Esophagus muscularis mucosa (tissue), 4 donors: ENCODE measurements at regions not wholly inside any gene's neighbourhood (a gene's known extent, or its start where the extent isn't known, plus 50 kb on each side); places are given as distances from the start of the nearest gene placed in this dataset.

Experiments used
- DNase-seq: peaks from one replicate; pipeline ENCODE4 v3.0.0-alpha.2; 2017; ENCODE audit errors: extremely low spot score
- H3K27ac ChIP-seq, 4 donors: fragments of 200-600 bp; sonication (generic); replicated peaks in 1 of 4; 1 replicate in 3 of 4; 2 replicates in 1 of 4; pipeline ENCODE4 v1.5.1; 2016 to 2019; ENCODE audit warnings: mild to moderate bottlenecking in 1 of 4
- H3K27me3 ChIP-seq, 4 donors: fragments of 200-600 bp; sonication (generic); one replicate each; pipeline versions ENCODE4 v1.5.1 to v1.6.0; 2016 to 2019
- H3K36me3 ChIP-seq, 4 donors: fragments of 200-600 bp; sonication (generic); one replicate each; pipeline ENCODE4 v1.5.1; 2016 to 2019
- H3K4me1 ChIP-seq, 4 donors: fragments of 200-600 bp; sonication (generic); one replicate each; pipeline ENCODE4 v1.5.1; 2016 to 2019
- H3K4me3 ChIP-seq, 4 donors: fragments of 200-600 bp; sonication (generic); 1 replicate in 2 of 4; 2 replicates in 2 of 4; pipeline ENCODE4 v1.5.1; 2016 to 2019; ENCODE audit warnings: mild to moderate bottlenecking in 4 of 4, moderate library complexity in 1 of 4
- H3K9me3 ChIP-seq, 4 donors: fragments of 200-600 bp; sonication (generic); 1 replicate in 3 of 4; 2 replicates in 1 of 4; pipeline ENCODE4 v1.5.1; 2016 to 2019
- CTCF ChIP-seq, 3 experiments: fragments of 200-600 bp in 2 of 3; fragments of 450-650 bp in 1 of 3; sonication (generic) in 2 of 3; IDR thresholded peaks; one replicate each; pipeline ENCODE4 v1.5.1; 2017 to 2019; ENCODE audit warnings: antibody characterized with exemption in 3 of 3, mild to moderate bottlenecking in 2 of 3, moderate library complexity in 1 of 3
- EP300 ChIP-seq: sonication (generic); formaldehyde crosslinking; IDR thresholded peaks from one replicate; pipeline ENCODE4 v1.6.1; 2017; ENCODE audit warnings: antibody characterized with exemption
- POLR2A ChIP-seq: fragments of 450-650 bp; IDR thresholded peaks from one replicate; pipeline ENCODE4 v1.6.1; 2017; ENCODE audit warnings: antibody characterized with exemption, moderate library complexity, mild to moderate bottlenecking, low read depth
- POLR2AphosphoS5 ChIP-seq, 2 donors: sonication (generic); formaldehyde crosslinking; IDR thresholded peaks; one replicate each; pipeline ENCODE4 v1.6.1; 2017; ENCODE audit warnings: antibody characterized with exemption in 2 of 2
- WGBS: methylation state at CpG from one replicate; pipeline ENCODE4 v1.1.5; 2018; 5-methylcytosine and 5-hydroxymethylcytosine counted together
- intact Hi-C: fragments of 100-400 bp; cut with DNase I; formaldehyde crosslinking; loops from one replicate; pipeline ENCODE4 v1.15.1; 2023

DNA sequence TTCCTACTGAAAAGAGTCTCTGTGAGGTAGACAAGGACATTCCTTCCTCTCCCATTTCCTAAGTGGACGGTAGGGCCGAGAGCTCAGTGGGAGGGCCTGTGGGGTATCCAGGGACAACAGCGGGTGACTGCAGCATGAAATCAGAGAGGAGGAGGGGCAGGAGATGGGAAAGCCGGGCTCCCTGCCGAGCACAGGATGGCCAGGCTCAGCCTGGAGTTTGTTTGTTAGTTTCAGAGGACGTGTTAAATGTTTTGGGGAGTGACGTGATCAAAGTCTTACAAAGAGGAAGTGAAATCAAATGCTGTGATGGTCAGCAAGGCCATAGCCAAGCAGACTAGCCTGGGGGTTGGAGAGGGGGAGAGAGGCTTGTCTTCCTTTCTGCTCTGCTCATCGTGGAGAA is 152.7 kb downstream of the ADAMTS15 start:
- 25% methylated on average over 8 of the region's 8 CpGs for WGBS
- peak; percentile 95 for DNase-seq
- Histone ChIP-seq H3K4me3 (no peak overlapping the region), H3K36me3 (no peaks in the 10 kb centered on the region), H3K27ac (peak overlapping the region; percentile 24 to 73 (median 68)), H3K9me3 (no peaks in the 10 kb centered on the region), H3K4me1 (peaks cover 34 to 51% (median 42%) of the 10 kb centered on the region in 4 donors), H3K27me3 (no peaks in the 10 kb centered on the region)
- TF ChIP-seq EP300: no peak
- peak; percentile 55 to 71 for TF ChIP-seq POLR2AphosphoS5 (IDR thresholded peaks at IDR 0.05)
- intact Hi-C loops: no loop called here

- H3K4me1 ChIP-seq: peaks cover 38 to 56% (median 47%) of the 10 kb centered on the region in 4 donors
- DNase-seq: no peak
- no peaks in the 10 kb centered on the region for H3K27me3 ChIP-seq
- H3K36me3 ChIP-seq: no peaks in the 10 kb centered on the region
- H3K4me3 ChIP-seq: no peak overlapping the region
- peak overlapping the region; percentile 24 to 73 (median 68) for H3K27ac ChIP-seq
- H3K9me3 ChIP-seq: no peaks in the 10 kb centered on the region
- TF ChIP-seq POLR2AphosphoS5 (IDR thresholded peaks at IDR 0.05) (no peak), CTCF (IDR thresholded peaks at IDR 0.05) (no peak), POLR2A (no peak), EP300 (no peak)
- 79% methylated on average over 11 of the region's 16 CpGs for WGBS
- intact Hi-C loops: no loop called here
These were observed 153.5 kb downstream of the ADAMTS15 start for GRCh38 chr11:130601764-130602460.

DNA sequence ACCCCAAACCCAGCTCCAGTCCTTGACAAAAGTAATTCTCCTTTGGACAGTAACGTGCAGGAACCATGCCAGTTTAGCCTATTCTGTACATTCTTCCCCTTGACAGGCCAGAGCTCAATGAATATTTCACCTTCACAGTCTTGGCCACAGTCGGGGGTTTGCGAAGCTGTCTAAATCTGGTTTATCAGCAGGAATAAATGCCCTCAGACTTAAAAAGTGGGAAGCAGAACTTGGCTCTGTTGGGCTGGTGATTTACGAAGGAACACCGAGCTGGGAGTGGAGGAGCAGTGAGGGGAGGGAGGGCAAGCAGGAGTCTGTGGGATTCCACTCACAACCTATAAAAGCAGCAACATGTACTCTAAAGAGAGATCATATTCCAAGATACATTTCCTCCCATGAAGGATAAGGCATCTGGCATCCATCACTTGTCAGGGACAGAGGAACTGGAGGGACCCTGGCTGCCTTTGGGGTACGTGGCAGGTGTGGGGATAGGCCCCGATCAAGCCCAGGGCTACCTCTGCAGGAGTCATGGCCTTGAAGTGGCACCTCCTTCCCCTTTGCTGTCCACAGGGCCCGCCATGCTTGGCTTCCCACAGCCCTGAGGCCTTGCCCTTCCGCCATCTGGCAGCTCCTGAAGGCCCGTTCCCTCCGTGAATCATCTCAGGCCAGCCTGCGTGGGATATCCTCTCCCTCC is 154.3 kb downstream of the ADAMTS15 start:
- no peak overlapping the region for H3K4me3 ChIP-seq
- H3K9me3 ChIP-seq: no peaks in the 10 kb centered on the region
- no peak for DNase-seq
- intact Hi-C loops: no loop called here
- peak overlapping the region; percentile 24 to 73 (median 68) for H3K27ac ChIP-seq
- WGBS: 68% methylated on average over 11 of the region's 12 CpGs
- H3K27me3 ChIP-seq: no peaks in the 10 kb centered on the region
- TF ChIP-seq POLR2A (no peak), CTCF (IDR thresholded peaks at IDR 0.05) (no peak), EP300 (no peak), POLR2AphosphoS5 (IDR thresholded peaks at IDR 0.05) (no peak)
- no peaks in the 10 kb centered on the region for H3K36me3 ChIP-seq
- H3K4me1 ChIP-seq: peaks cover 42 to 61% (median 55%) of the 10 kb centered on the region in 4 donors

- H3K36me3 ChIP-seq: no peaks in the 10 kb centered on the region
- no peak for TF ChIP-seq CTCF (IDR thresholded peaks at IDR 0.05)
- no peak for TF ChIP-seq POLR2AphosphoS5 (IDR thresholded peaks at IDR 0.05)
- TF ChIP-seq POLR2A: no peak
- no peak for TF ChIP-seq EP300
- DNase-seq: no peak
- peak overlapping the region in 2 of 4 donors; percentile 66 to 70 for H3K27ac ChIP-seq
- intact Hi-C loops: no loop called here
- H3K27me3 ChIP-seq: no peaks in the 10 kb centered on the region
- H3K4me3 ChIP-seq: no peak overlapping the region
- H3K4me1 ChIP-seq: peaks cover 43 to 62% (median 58%) of the 10 kb centered on the region in 4 donors
- no peaks in the 10 kb centered on the region for H3K9me3 ChIP-seq
- WGBS: 90% methylated on average over 7 of the region's 7 CpGs
These were observed 155.0 kb downstream of the ADAMTS15 start for GRCh38 chr11:130603335-130603906.

DNA sequence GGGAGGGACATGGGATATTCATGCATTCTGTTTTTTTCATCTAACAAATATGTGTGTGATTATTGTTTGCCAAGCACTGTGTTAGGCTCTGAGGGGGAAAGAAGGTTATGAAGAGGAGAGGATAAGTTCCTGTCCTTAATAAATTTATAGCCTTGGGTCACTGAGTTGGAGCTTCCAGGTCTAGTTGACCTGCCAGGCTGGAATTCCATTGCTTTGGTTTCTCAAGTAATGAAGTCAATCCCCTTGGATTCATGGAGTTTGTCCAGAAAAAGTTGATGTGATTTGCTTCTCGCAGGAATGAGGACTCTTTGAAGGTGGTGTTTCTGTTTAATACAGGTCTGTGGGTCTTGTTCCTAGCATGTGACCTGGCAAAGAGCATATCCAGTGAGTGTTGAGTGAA is 156.2 kb downstream of the ADAMTS15 start:
- Histone ChIP-seq H3K4me3 (no peak overlapping the region), H3K27me3 (no peaks in the 10 kb centered on the region), H3K36me3 (no peaks in the 10 kb centered on the region), H3K4me1 (peaks cover 44 to 60% (median 56%) of the 10 kb centered on the region in 4 donors), H3K9me3 (no peaks in the 10 kb centered on the region), H3K27ac (no peak overlapping the region)
- no peak for DNase-seq
- 71% methylated on average over 1 of the region's 1 CpG for WGBS
- TF ChIP-seq POLR2A (no peak), EP300 (no peak), POLR2AphosphoS5 (IDR thresholded peaks at IDR 0.05) (no peak), CTCF (IDR thresholded peaks at IDR 0.05) (no peak)
- intact Hi-C loops: no loop called here
